GM20000 (cell line): ENCODE measurements at regions not wholly inside any gene's neighbourhood (a gene's known extent, or its start where the extent isn't known, plus 50 kb on each side); places are given as distances from the start of the nearest gene placed in this dataset.
"Not testable (repeated sequence)": the region's sequence is repeated elsewhere in the genome, so short reads cannot be mapped to it uniquely, and the experiment has no call there.

ENCODE experiments used
- DNase-seq: peaks from one replicate; pipeline ENCODE4 v3.0.0; 2012; ENCODE audit warnings: low spot score
- TF ChIP-seq, protein P1 (sequence below): IDR thresholded peaks from 2 replicates; pipeline ENCODE4 v1.5.1; 2012; ENCODE audit warnings: mild to moderate bottlenecking, control low read depth; ENCODE audit errors: extremely low read depth, missing control alignments

GRCh38 chr4:59729321-59729720 lies 1470.8 kb upstream of the ADGRL3 start:
- DNase-seq, result no peak
- TF ChIP-seq, protein P1, sequence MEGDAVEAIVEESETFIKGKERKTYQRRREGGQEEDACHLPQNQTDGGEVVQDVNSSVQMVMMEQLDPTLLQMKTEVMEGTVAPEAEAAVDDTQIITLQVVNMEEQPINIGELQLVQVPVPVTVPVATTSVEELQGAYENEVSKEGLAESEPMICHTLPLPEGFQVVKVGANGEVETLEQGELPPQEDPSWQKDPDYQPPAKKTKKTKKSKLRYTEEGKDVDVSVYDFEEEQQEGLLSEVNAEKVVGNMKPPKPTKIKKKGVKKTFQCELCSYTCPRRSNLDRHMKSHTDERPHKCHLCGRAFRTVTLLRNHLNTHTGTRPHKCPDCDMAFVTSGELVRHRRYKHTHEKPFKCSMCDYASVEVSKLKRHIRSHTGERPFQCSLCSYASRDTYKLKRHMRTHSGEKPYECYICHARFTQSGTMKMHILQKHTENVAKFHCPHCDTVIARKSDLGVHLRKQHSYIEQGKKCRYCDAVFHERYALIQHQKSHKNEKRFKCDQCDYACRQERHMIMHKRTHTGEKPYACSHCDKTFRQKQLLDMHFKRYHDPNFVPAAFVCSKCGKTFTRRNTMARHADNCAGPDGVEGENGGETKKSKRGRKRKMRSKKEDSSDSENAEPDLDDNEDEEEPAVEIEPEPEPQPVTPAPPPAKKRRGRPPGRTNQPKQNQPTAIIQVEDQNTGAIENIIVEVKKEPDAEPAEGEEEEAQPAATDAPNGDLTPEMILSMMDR, result no peak

GRCh38 chr4:59748433-59748832 lies 1451.7 kb upstream of the ADGRL3 start:
- TF ChIP-seq, protein P1, result no peak
- DNase-seq, result no peak

GRCh38 chr4:59759082-59759825 lies 1440.9 kb upstream of the ADGRL3 start:
- TF ChIP-seq, protein P1, result no peak
- DNase-seq, result no peak

DNA sequence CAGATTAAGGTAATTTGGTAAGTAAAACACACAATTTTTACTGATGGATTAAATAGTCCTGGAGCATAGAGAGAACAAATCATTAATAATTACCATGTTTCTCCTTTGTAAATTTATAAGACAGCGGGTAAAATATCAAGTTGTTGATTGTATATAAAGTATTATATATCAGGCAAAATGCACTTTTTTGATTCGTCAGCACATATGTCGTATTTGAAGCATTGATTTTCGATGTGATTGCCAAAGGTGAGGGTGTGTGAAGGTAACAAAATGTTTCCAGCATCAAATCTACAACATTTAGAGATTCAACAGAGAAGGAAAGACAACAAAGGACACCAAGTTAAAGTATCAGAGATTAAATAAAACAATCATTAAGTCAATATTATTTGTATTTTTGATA lies 1437.8 kb upstream of the ADGRL3 start:
- TF ChIP-seq, protein P1, result no peak
- no peak for DNase-seq

DNA sequence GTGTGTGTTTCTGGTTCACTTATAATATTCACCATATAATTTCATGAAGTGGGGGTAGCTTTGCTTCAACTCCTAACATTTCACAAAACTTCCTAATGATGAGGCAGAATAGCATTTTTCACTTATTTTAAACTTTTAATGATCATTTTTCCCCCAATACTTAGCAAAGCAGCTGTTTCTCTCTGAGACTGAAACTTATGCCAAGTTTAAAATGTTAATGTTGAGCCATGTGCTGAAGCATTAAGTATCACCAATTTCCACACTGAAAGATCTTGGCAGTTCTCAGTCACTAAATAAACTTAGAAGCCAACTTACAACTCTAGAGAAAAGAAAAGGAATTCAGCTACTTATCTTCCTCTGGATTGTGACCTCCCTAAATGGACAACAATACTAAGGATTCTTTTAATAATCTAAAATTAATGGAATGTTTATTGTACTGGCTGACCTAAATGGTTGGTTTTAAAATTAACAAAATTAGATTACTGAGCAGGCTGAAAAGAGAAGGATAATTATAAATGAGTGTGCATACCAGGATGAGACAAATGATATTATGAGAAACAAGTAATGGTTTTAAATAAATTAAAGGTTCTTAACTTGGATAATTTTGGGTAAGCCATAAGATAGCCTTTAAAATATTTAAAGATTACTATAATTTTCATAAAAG lies 1429.4 kb upstream of the ADGRL3 start:
- DNase-seq, result no peak
- TF ChIP-seq, protein P1, result no peak

DNA sequence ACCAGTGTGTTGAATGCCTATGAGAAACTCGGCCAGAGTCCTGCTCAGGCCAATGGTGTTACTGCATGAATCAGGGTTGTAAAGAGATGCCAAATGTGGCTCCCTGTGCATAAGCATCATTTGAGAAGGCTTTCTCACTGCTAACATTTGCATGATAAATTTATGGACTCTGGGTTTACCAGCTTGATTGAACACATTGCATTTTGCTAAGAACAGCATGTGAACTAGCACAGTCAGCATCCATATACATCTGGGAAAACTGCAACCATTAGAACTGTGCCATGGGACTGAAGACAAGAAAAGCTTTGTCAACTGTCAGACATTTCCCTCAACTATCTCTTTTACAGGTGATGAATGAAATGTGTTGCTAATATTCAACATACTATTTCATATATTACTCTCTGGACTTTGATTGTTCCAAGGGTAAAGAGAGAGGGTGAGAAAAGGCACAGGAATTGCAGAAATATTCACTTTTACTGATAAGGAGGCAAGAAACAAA lies 1427.4 kb upstream of the ADGRL3 start:
- TF ChIP-seq, protein P1, result no peak
- no peak for DNase-seq

DNA sequence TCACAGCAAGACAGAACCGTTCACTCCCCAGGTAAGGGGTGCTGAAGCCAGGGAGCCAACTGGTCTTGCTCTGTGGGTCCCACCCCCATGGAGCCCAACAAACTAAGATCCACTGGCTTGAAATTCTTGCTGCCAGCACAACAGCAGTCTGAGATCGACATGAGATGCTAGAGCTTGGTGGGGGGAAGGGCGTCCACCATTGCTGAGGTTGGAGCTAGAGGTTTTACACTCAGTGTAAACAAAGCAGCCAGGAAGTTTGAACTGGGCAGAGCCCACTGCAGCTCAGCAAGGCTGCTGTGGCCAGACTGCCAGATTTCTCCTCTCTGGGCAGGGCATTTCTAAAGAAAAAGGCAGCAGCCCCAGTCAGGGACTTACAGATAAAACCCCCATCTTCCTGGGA lies 1419.9 kb upstream of the ADGRL3 start:
- DNase-seq, result not testable (repeated sequence)

- TF ChIP-seq, protein P1, result no peak
- no peak for DNase-seq
Measured at GRCh38 chr4:59805176-59805575, 1395.0 kb upstream of the ADGRL3 start.
